GM06990 (cell line): ENCODE measurements at regions not wholly inside any gene's neighbourhood (a gene's known extent, or its start where the extent isn't known, plus 50 kb on each side); places are given as distances from the start of the nearest gene placed in this dataset.

ENCODE experiments used
- DNase-seq: peaks from one replicate; pipeline ENCODE4 v3.0.0-alpha.2; 2011; ENCODE audit not compliant: insufficient read length; ENCODE audit errors: extremely low read depth
- H3K27me3 ChIP-seq: replicated peaks from 2 replicates; pipeline ENCODE4 v1.6.0; 2011; ENCODE audit warnings: low read length; ENCODE audit not compliant: control insufficient read depth, insufficient read depth
- H3K36me3 ChIP-seq: 2 replicates; pipeline ENCODE4 v1.5.1; 2011; ENCODE audit warnings: low read length; ENCODE audit not compliant: control insufficient read depth, insufficient read depth
- H3K4me3 ChIP-seq: replicated peaks from 2 replicates; pipeline ENCODE4 v1.5.1; 2011; ENCODE audit warnings: low read depth, mild to moderate bottlenecking, control low read depth, low read length
- TF ChIP-seq, protein P1 (sequence below): IDR thresholded peaks from 2 replicates; pipeline ENCODE4 v1.5.1; 2011; ENCODE audit warnings: low read length, control low read depth, mild to moderate bottlenecking, inconsistent platforms; ENCODE audit not compliant: insufficient read depth, poor library complexity, severe bottlenecking

DNA sequence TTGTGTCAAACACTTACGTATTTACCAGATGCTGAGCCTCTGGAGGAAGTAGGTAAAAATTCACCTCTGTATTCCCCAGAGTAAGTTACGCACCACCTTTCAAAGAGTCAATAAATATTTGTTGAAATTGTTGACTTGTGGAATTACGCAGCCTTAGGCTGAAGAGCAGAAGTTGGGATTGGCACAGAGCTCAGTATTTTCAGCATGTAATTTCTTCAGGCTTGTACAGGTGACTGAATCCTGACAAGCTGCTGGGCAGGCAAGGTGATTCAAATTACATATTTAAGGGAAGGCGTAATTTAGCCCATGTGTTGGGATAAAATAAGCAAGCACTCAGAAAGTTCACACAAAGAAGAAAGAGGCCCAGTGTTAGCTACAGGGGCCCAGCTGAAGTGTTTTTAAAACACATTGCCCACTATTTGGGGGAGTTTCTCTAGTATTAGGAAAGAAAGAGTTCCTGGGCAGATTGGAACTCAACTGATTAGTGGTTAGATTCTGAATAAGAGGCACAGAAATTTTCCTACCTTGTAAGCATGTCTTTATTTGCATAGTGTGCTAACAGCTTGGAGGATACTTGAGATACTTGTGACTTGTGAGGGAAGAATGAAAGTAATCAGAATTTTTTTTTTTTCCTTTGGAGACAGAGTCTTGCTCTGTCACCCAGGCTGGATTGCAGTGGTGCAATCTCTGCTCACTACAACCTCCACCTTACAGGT is 165.3 kb upstream of the FBXL7 start:
- no peaks in the 10 kb centered on the region for H3K27me3 ChIP-seq
- H3K36me3 ChIP-seq = no peaks in the 10 kb centered on the region
- TF ChIP-seq, protein P1, sequence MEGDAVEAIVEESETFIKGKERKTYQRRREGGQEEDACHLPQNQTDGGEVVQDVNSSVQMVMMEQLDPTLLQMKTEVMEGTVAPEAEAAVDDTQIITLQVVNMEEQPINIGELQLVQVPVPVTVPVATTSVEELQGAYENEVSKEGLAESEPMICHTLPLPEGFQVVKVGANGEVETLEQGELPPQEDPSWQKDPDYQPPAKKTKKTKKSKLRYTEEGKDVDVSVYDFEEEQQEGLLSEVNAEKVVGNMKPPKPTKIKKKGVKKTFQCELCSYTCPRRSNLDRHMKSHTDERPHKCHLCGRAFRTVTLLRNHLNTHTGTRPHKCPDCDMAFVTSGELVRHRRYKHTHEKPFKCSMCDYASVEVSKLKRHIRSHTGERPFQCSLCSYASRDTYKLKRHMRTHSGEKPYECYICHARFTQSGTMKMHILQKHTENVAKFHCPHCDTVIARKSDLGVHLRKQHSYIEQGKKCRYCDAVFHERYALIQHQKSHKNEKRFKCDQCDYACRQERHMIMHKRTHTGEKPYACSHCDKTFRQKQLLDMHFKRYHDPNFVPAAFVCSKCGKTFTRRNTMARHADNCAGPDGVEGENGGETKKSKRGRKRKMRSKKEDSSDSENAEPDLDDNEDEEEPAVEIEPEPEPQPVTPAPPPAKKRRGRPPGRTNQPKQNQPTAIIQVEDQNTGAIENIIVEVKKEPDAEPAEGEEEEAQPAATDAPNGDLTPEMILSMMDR = no peak
- DNase-seq = no peak
- no peak overlapping the region for H3K4me3 ChIP-seq

DNA sequence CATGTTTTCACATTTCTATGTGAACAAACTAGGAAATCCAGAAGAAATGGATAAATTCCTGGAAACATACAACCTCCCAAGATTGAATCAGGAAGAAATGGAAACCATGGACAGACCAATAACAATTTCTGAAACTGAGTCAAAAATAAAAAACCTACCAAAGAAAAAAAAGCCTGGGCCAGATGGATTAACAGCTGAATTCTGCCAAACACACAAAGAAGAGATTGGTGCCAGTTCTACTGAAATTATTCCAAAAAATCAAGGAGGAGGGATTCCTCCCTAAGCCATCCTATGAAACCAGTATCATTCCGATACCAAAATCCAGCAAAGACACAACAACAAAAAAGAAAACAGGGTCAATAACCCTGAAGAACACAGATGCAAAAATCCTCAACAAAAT is 166.9 kb upstream of the FBXL7 start:
- Histone ChIP-seq H3K27me3 (no peaks in the 10 kb centered on the region), H3K36me3 (no peaks in the 10 kb centered on the region), H3K4me3 (no peak overlapping the region)
- TF ChIP-seq, protein P1 = no peak
- DNase-seq = no peak

GRCh38 chr5:15326932-15327331 is 173.0 kb upstream of the FBXL7 start:
- Histone ChIP-seq H3K36me3 (no peaks in the 10 kb centered on the region), H3K4me3 (no peak overlapping the region), H3K27me3 (no peaks in the 10 kb centered on the region)
- TF ChIP-seq, protein P1 = no peak
- no peak for DNase-seq

DNA sequence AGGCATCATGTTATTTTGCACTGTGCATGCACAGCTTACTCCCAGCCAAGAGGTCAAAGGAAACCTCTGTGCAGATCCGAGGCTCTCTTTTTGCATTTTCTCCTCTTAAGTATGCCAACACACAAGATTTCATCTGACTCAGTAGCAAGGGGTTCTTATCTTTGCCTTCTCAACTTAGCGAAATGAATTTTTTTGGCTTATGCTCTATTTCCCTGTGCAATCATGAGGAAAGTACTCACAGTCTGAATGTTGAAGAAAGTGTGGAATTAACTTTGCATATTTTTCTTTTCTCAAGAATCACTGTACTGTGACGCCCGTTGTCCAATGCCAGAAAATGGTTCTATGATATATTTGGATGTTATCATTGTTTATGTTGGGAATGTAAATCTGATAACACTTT is 173.5 kb upstream of the FBXL7 start:
- TF ChIP-seq, protein P1 = no peak
- Histone ChIP-seq H3K27me3 (no peaks in the 10 kb centered on the region), H3K36me3 (no peaks in the 10 kb centered on the region), H3K4me3 (no peak overlapping the region)
- DNase-seq = no peak

DNA sequence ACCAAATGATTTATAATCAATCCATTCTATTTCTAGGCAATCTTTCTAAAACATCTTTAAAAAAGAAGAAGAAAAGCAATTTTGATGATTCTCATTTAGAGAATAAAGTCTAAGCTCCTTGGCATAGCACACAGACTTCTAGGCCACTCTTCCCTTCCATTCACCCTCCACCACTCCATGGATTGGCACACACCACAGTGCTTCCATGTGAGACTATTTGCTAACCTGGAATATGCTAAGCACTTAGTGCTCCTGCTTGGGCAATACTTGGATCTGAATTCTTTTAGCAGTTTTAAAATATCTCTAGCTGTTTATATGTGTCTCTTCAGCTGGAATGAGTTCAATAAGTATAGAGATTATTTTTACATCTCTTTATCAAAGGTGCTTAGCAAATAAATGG is 177.6 kb upstream of the FBXL7 start:
- TF ChIP-seq, protein P1 = no peak
- Histone ChIP-seq H3K36me3 (no peaks in the 10 kb centered on the region), H3K4me3 (no peak overlapping the region), H3K27me3 (no peaks in the 10 kb centered on the region)
- DNase-seq = no peak

DNA sequence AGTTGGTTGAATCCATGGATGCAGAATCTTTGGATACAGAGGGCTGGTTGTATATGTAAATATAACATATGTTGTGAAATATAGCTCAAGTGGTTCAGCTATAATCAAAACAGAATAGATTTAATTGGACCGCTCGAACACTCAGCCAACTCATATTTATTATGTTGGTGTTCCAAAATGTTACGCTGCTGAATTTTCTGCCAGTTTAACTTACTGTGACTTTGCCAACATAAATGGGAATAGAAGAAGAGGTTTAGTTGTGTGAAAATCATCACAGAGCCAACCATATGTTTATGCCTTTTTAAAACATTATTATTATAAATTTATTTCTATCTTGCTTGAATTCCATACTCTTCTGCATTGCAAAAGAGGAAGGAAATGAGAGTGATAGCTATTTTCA is 178.2 kb upstream of the FBXL7 start:
- no peak for DNase-seq
- H3K36me3 ChIP-seq = no peaks in the 10 kb centered on the region
- H3K4me3 ChIP-seq = no peak overlapping the region
- no peaks in the 10 kb centered on the region for H3K27me3 ChIP-seq
- TF ChIP-seq, protein P1 = no peak
